Embryonic facial prominence (tissue), 1 donor: ENCODE measurements at regions not wholly inside any gene's neighbourhood (a gene's known extent, or its start where the extent isn't known, plus 50 kb on each side); places are given as distances from the start of the nearest gene placed in this dataset.

ENCODE experiments used
- DNase-seq: peaks from one replicate; pipeline ENCODE4 v3.0.0-alpha.2; 2016; ENCODE audit errors: extremely low spot score

- DNase-seq = no peak
Observed at GRCh38 chr11:111095327-111095726, 150.2 kb upstream of the POU2AF2 start.

- DNase-seq = no peak
Observed at GRCh38 chr11:111093061-111093460, 152.5 kb upstream of the POU2AF2 start.

DNA sequence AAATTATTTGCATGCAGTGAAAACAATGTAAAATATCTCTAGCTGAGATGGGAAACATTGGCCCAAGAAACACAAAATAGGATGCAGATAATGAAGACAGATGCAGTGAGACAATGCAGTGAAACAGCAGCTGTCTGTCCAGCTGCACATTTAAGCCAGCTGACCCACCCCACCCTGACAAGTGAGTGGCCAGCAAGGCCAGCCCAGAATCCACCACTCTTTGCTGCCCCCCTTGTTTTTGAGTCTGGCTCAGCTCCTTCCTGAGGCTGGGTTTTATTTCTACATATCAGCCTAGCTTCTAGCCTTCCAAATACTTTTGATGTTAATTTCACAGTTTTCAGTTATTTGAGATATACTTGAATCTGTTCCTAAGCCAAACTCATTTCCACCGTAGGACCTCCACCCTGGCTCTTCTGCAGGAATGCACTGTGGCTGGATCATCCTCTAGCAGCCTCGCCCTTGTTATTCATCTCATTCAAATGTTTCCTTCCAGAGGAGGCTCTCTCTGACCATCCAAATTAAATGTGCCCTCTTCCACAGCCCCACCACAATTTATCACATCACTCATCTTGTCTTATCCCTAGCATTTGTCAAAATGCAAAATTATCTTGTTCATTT, 154.1 kb upstream of the POU2AF2 start:
- DNase-seq = no peak

DNA sequence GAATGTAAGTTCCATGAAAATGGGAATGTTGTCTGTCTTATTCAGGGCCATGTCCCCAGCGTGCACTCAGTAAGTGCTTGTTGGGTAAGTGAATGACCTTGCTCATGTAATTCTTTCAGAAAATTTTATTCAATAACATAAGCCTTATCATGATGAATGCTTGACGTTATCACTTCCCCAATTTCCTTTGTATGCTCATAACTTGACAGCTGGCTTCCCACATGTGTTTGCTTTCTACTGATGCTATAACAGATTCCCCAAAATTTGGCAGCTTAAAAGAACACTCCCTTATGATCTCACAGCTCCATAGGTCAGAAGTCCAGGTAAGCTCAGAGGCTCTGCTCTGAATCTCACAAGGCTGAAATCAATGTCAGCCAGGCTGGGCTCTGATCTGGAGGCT, 155.8 kb upstream of the POU2AF2 start:
- no peak for DNase-seq

- DNase-seq = no peak
Observed at GRCh38 chr11:111088847-111089355, 156.6 kb upstream of the POU2AF2 start.

DNA sequence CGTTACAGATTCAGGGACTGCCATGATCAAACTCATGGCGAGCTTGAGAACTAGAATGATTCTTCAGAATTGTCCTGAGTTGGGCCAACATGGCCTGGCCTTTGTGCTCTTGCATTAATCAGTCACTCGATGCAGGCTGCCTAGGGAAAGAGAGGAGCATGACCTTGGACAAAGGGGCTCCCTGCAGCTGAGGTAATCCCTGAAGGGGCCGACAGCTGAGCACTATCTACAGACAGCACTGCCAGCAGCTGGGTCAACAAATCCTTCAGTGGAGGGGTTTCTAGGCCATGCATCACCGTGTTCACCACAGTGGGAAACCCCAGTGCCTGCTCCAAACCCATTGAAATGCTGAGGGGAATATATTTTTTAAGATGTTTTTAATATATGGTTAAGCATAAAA, 159.5 kb upstream of the POU2AF2 start:
- DNase-seq = no peak

GRCh38 chr11:111082664-111083063, 162.9 kb upstream of the POU2AF2 start:
- no peak for DNase-seq

DNA sequence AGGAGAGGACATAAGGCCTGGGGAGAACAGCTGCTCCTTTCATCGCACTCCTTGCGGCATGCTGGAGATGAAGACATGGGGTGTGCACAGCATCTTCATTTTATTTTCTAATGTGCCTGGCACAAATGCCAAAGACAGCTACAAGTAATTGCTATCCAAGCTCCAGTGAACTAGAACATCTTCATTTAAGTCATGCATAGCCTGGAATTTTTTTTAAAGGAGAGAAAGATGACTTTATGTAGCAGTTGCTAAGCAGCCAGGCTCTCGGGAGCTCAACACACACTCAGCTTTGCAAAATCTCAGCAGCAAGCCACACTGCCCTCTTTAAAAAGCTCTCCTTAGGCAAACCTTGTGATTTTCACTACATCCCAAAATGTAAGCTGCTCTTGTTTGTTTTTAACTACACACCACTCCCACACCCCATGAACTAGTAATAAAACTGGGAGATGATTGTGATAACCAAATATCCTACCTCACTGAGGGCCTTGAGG, 164.5 kb upstream of the POU2AF2 start:
- peak; percentile 72 for DNase-seq

GRCh38 chr11:111077530-111078322, 167.8 kb upstream of the POU2AF2 start:
- no peak for DNase-seq

DNA sequence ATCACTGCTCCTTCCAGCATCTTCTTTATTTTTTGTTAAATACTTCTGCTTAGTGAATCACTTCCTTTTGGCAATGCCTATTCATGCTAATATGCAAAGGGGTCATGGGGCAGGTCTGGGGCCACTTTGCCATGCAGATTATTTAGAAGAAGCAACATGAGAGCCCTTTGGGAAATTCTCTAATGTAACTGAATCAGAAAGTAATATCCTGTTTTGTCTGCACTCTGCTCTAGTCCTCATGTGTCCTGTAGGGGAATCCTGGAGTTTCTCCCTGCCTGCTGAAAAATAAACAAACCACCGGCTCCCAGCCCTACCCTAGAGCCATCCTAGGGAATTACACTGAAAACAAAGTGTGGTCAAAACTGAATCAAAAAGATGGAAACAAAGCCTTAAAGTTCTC, 176.5 kb upstream of the POU2AF2 start:
- DNase-seq = no peak

- DNase-seq = no peak
Observed at GRCh38 chr11:111067994-111068393, 177.5 kb upstream of the POU2AF2 start.

GRCh38 chr11:111066846-111067245, 178.7 kb upstream of the POU2AF2 start:
- no peak for DNase-seq

DNA sequence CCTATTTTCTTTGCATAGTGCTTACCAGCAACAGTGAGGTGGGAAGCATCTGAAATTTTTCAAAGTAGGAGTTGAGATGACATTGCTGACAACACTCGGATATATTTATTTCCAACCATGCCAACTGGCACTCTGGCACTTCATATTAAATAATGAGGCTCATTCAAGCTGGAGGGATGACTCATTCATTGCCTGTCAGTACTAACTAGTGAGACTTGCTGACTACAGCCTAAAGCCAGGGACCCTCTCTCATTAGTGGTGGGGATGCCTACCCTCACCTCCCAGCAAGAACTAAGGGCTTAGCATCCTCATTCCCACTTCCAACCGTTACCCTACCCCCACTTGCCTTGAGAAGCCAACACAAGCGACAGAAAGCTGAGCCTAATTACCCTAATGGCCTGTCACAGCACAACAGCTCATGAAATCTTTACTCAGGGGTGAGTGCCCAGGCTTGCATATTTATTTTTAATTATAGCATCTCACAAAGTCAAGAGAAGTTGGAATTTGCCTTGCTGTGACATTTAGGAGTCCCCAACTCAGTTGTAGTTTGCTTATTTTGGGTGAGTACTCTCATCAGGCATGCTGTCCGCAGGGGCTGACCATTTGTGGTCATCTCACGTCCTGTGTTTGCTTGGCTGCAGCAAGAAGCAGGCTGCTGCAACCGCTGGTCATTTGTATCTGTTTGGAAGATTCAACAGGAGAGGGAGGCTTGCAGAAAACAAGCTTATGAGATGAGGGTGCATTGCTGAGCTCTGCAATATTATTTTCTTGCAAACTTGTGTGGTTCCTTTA, 181.6 kb upstream of the POU2AF2 start:
- no peak for DNase-seq

GRCh38 chr11:111062420-111062819, 183.1 kb upstream of the POU2AF2 start:
- DNase-seq = no peak

DNA sequence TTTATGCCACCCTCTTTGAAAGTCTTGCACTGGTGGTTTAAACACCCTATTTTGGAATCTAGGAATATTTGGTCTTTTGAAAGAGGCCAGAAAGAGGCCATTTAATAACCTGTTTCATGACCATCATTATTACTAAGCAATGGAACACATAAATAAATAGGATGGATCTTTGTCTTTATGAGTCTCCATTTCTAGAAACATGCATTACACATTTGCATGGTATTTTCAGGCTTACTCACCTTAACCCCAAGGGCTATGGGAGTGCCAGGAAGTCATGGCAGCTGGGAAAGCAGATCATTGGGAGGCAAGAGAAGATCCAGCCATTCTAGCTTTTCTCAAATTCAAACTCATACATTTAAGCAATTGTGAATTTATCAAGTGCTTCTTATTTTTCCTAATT, 185.8 kb upstream of the POU2AF2 start:
- DNase-seq = no peak

DNA sequence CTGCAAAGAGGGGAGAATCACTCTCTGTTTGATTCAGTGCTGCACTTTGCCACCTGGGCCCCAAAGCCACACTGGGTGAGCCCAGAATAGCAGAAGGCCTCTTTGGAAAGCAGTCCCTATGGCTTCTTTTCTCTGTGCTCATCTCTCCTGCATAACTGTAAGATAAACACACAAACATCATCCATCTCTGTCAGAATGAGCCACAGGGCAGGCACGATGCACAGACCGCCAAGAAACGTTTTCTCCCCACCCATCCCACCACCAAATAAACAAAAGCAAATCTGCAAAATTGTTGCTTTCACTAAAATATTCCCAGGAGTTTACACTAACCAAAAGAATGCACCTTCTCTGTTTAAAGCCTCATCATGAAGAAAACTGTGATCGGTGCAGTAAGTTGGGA, 196.4 kb upstream of the POU2AF2 start:
- no peak for DNase-seq

GRCh38 chr11:111047374-111047773, 198.2 kb upstream of the POU2AF2 start:
- no peak for DNase-seq

DNA sequence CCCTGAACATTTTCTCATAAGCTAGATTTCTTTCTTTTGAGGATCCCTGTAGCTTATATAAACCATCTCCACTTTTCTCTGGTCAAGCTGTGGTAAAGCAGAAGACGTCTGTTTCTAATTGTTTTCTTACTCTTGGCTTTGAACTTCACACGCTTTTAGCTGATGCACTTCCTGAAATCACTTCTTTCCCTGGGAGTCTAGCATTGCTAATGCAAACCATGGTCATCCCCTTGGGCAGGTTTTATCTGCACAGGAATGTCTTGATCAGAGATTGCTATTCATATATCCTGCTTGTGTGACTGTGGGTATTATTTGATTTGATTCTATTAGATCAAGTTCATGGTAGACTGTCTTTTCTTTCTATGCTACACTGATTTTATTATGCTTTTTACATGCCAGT, 199.2 kb upstream of the POU2AF2 start:
- peak; percentile 11 for DNase-seq

- DNase-seq = no peak
Observed at GRCh38 chr11:111045874-111046273, 199.7 kb upstream of the POU2AF2 start.

GRCh38 chr11:111045407-111045803, 200.1 kb upstream of the POU2AF2 start:
- no peak for DNase-seq

GRCh38 chr11:111044751-111045406, 200.6 kb upstream of the POU2AF2 start:
- no peak for DNase-seq

DNA sequence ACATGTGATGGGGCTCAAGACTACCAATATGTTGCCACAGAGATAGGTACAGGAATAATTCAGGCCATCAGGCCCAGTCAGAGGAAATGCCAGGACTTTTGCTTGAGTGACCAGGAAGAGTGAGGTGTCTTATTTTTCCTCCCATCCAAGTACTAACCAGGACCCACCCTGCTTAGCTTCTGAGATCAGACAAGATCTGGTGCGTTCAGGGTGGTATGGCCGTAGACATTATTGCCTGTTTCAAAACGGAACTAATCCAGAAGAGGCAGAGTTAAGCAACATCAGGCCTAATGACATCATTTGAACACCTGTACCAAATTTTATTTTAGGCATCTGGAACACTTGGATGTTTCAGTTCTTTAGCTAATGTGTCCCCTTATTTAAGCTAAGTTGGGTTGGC, 205.5 kb upstream of the POU2AF2 start:
- no peak for DNase-seq
